D341Med (cell line): ENCODE measurements at regions not wholly inside any gene's neighbourhood (a gene's known extent, or its start where the extent isn't known, plus 50 kb on each side); places are given as distances from the start of the nearest gene placed in this dataset.

Source experiments
- DNase-seq: peaks from one replicate; pipeline ENCODE4 v3.0.0; 2012; ENCODE audit warnings: low spot score

- DNase-seq: no peak
Observed at GRCh38 chr17:68812876-68813584, 142.2 kb downstream of the ABCA8 start.

- DNase-seq: no peak
Observed at GRCh38 chr17:68809148-68809547, 146.0 kb downstream of the ABCA8 start.

DNA sequence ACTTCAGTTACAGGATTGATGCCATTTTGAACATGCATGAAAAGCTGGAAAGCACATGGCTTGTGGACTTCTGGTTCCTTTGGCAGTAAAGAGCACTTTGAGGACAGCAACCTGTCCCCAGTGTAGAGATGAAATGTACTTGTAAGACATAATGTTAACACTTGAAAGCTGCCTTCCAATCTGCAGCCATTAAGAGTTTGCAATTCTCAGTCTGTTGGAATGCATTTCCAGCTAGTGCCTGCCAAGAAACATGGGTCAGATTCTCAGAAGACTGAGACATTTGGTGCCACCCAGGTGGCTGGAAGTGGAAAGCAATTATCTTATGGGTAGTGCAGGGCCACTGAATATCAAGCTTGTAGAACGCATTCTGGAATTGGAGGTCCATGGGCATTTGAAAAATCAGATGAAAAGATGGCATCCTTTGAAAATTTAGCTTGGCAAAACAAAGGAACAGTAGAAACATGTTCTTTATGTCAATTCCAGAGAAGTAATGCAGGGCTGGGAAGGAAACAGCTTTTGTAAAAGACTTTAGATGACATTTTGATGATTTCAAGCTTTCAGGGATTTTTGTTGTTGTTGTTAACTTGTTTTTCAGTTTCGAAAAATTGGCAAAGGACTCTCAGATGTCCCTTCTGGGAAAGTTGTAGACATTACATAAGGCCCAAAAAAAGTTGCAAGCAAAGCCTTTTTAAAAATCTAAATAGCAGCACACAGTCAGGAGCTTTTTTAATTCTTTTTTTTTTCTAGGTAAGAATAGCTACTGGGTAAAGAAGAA, 147.0 kb downstream of the ABCA8 start:
- DNase-seq: no peak

GRCh38 chr17:68805609-68806008, 149.6 kb downstream of the ABCA8 start:
- no peak for DNase-seq

GRCh38 chr17:68804777-68805520, 150.2 kb downstream of the ABCA8 start:
- DNase-seq: no peak

DNA sequence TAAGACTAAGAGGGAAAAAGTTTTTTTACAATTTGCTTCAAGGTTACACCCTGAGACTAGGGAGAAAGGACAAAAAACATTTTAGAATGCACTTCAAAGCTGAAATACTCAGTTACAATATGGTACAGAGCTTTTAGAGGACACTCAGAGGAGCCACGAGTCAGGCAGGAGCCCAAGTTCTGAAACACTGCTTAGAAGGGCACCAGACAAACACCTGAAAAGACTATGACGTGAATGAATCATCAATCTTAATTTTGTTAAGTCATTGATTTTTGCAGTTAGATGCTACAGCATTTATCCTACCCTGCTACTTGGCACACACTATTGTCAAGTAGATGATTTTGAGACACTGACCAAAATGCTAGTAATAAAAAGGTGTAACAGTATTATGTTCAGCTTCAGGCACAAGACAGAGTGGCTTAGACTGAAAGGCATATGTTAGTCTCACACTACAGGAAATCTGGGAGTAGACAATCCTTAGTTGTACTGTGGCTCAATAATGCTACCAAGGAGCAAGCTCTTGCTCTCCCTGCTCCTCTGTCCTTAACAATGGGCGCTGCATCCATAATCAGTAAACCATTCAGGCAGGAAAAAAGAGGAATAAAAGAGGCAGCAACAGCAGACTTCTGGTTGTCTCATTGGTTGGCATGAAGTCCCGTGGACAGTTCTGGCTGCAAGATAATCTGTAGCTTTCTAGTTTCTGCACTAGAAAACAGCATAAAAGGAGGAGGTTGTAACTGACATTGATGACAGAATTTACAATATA, 151.8 kb downstream of the ABCA8 start:
- DNase-seq: no peak

DNA sequence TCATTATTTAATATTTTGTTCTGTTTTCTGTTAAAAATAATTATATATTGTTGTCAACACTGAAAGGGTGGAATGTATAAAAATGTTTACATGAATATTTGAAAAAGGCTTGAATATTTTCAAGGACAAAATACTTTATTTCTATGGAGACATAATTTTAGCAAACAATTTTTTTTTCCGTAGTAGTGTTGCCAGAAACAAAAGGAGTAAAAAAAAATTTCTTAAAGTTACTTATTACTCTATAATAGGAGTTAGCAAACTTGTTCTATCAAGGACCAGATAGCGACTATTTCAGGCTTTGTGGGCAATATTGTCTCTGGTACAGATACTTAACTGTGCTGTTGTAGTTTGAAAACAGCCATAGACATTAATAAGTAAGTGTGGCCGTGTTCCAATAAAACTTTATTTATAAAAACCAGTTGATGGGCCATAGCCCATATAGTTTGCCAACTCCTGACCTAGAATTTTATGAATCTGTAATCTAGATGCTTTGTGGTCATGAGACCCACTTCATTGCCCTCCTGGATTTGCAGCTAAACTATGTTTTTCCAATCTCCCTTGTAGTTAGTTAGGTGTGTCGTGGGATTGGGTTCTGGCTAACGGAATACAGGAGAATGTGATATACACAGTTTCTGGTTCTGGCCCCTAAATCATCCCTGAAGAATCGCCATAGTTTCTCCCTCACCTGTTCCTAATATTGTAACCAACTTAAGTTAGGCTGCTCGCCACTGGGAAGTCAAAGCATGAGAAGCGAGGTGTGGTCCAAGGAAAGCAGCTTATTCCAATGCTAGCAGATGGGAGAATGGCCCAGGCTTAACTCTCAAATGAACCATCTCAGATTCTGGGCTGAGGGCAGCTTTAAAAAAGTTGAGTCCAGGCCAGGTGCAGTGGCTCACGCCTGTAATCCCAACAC, 153.6 kb downstream of the ABCA8 start:
- no peak for DNase-seq

DNA sequence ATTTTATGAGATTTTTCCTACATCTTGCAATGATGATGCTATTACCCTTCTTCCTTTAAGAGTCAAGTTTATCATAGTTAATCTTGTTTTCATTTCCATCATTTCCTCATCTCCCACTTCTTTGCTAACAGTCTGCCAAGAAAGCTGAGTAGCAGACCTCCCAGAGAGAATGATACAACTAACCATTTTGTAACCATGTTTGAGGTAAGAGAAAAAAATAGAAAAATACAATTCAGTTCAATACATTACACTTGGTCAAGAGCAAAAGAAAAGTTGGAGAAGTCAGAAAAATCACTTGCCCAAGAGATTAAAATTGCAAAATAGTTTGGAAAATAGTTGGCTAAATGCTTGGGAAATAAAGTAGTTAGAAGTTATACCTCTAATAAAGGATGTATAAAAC, 154.4 kb downstream of the ABCA8 start:
- DNase-seq: no peak

DNA sequence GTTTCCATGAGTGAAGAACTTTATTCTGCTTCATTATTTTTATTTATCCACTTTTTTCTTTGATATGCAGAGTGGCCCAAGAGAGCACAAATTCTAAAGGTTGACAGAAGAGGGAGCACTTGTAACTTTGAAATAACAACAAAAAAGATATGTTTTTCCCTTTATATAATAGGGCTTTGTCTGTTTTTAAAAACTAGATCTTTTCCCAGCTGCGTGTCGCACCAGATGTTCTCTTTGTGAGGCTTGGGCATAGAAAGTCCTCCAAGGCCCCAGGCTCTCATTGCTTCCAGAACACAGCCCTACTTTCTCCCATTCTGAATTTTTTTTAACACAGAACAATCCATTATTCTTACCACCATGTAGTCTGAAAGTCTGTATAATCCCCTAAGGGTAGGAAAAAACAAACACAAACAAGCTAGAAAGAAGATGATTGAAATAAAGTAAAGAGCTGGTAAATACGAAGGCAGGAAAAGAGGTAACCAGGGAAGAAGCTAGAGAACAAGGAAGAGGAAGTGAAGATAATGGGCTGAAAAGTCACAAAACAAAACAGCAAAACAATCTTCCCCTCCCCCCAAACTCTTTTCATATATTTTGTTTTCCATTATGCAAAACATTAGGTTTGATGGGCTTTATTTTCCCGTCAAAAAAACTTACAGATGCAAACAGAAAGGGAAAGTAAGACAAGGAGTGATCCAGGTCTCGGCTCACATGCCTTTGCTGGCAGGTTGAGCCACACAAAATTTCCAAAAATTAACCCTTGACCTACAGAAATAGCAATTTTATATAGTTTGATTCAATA, 160.4 kb downstream of the ABCA8 start:
- DNase-seq: no peak

DNA sequence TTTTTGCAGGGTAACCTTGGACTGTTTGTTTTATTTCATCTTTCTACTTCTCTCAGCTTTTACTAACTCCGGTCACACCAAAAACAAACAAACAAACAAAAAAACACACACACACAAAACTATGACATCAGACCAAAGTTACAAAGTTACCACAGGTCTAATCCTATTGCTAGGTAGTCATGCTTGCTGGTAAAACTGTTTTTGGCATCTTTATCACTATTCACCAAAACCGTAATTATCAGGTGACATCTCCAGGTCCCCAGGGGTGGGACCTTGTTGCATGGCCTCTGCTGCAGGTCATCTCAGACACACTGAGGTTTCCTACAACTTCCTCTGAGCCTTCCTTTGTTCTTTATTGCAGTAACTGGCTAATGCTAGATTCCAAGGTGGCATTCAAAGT, 162.3 kb downstream of the ABCA8 start:
- no peak for DNase-seq

GRCh38 chr17:68792042-68792685, 163.0 kb downstream of the ABCA8 start:
- no peak for DNase-seq

DNA sequence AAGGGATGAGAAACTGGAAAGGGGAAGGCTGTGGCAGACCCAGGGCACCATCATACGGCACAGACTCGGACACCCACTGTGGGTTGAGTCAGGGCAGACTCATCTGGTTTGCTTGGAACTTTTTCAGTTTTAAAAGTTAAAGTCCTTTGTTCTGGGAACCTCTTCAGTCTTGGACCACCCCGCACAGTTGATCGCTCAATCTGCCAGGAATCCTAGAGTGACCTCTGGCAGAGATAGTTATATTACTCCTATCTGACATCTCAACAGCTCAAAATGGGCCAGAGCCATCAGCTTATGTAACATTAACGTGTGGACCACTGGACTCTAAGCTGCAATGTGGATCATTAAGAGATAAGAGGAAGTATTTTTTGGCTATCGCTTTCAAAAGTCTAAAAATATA, 164.3 kb downstream of the ABCA8 start:
- no peak for DNase-seq

- no peak for DNase-seq
Observed at GRCh38 chr17:68790492-68790891, 164.7 kb downstream of the ABCA8 start.

- DNase-seq: no peak
Observed at GRCh38 chr17:68789203-68789962, 165.8 kb downstream of the ABCA8 start.

DNA sequence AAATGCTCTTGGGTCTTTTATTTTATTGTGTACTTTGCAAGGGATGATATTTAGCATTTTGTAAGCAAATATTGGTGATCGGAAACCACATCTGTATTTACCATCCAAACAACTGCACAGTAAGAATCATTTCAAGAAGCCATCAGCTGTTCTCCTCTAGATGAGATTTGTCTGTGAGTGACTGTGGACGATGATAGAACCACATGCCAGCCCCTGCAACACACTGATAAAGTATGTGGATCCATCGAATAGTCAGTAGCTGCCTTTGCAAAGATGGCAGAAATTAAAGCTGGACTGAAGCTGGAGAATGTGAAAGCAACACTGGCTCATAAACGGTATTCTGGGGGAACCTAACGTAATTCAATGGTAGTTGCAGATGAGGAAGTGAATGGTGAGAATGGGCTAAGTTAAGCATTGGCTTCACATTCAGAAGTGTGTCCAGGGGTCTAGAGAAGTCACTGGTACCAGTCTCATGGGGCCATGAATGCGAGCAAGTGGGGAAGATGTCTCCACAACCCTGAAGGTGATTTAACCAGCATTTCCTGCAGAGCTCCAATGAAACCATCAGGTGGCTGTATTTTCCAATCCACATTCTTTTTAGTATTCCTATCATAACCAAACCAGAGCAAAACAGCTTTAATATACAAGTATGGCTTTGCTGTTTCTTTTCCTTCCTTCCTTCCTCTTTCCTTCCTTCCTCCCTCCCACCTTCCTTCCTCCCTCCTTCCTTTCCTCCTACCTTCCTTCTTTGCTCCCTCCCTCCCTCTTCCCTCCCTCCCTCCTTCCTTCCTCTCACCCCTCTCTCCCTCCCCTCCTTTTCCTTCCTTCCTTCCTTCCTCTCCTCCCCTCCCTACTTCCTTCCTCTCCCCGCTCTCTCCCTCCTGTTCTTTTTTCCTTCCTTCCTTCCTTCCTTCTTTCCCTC, 169.4 kb downstream of the ABCA8 start:
- no peak for DNase-seq

- no peak for DNase-seq
Observed at GRCh38 chr17:68784431-68784830, 170.8 kb downstream of the ABCA8 start.

DNA sequence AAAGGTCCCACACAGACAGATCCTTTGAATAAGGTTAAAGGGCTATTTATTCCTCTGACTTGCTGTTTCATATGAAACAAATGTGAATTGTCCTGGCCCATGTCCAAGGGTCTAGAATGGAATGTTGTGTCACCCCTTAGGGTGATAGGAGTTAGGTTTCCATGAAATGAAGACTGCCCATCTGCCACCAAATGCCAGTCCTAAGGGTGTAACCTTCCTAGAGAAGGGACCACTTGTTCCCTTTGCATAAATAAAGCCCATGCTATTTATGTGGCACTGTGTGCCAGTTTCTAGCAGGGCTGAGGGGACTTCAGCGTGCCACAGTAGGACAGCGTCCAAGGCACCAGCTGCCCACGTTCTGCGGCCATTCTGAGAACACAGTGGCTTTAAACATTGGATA, 171.3 kb downstream of the ABCA8 start:
- no peak for DNase-seq

DNA sequence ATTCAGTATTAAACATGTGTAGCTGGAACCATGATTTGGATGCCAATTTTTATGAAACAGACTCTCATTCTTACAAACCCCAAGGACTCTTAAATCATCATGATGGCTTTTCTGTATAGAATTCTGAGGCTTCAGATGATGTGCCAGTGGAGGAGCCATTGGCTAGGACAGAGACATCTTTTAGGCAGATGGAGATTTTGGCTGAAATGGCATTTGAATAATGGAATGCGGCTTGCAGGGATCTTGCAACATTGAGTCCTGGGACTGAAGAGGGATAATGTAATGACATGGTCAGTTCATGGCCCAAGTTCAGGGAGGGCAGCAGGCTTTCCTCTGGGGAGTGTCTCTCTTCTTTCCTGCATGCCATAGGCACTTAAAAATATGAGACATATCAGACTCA, 172.4 kb downstream of the ABCA8 start:
- no peak for DNase-seq
